Activated T-cell treated with anti-CD3 and anti-CD28 coated beads, Interleukin-2, amount 50 U/mL, for 48 hours (primary cell): ENCODE measurements at regions not wholly inside any gene's neighbourhood (a gene's known extent, or its start where the extent isn't known, plus 50 kb on each side); places are given as distances from the start of the nearest gene placed in this dataset.
"Not testable (repeated sequence)": the region's sequence is repeated elsewhere in the genome, so short reads cannot be mapped to it uniquely, and the experiment has no call there.

Source experiments
- DNase-seq, 2 experiments: peaks; one replicate each; pipeline ENCODE4 v3.0.0-alpha.2; 2020

GRCh38 chr12:112712751-112713150 lies 78.8 kb upstream of the RPH3A start:
- DNase-seq = not testable (repeated sequence)

GRCh38 chr12:112713471-112713870 lies 78.1 kb upstream of the RPH3A start:
- no peak for DNase-seq

DNA sequence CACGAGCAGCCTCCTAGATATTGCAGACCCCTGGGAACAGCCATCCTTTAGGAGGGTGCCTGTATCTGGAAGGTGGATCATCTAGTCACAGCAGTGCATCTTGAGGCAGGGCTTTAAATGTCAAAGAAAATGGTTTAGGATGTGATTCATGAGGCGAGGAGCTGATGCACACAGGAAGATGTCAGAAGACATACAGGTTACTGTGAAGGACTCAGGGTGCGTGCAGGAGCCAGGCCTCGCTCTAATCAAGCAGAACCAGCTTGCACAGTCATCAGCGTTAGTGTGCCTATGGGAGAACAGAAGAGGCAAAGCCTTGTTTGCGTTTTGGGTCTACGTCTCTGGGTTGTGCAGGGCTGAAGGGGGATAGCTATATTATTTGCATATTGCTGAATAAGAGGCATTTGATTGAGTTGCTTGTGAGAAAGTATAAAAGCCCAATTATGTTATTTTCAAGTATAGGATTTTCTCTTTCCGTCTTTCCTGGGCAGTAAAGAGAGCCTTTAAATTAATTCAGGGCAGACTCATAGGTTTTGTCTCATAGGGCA lies 77.3 kb upstream of the RPH3A start:
- no peak for DNase-seq

DNA sequence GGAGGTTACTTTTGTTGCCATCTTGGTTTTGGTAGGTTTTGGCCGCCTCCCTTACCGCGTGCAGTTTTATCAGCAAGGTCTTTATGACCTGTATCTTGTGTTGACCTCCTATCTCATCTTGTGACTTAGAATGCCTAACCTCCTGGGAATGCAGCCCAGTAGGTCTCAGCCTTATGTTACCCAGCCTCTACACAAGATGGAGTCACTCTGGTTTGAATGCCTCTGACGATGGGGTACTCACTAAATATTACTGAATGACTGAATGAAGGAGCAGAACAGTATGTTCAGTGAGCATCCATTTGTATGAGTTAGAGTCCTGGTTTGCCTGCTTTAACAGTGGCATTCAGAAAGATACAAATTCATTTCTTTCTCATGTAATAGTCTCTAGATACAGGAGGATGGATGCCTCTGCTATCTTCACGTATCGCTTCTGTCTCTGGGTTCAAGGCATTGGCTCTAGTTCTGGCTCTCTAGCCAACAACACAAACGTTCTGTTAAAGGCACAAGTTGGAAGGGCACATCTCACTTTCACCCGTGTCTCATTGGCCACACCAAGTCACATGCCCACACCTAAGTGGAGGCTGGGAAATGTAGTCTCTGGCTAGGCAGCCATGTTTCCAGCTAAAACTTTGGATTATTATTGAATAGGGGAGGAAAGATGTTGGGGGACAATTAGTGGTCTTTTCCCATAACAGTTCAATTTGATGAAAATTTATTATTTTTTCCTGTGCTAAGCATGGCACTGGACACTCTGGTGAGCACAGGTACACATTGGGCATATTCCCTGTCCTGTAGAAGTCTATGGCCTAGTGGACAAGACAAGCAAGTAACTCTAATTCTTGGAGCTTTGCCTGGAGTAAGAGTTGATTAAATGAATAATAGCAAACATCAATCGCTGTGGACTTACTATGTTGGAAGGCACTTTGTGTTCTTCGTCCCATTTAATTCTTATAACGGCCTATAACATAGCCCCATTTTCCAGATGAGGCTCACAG lies 75.2 kb upstream of the RPH3A start:
- no peak for DNase-seq

DNA sequence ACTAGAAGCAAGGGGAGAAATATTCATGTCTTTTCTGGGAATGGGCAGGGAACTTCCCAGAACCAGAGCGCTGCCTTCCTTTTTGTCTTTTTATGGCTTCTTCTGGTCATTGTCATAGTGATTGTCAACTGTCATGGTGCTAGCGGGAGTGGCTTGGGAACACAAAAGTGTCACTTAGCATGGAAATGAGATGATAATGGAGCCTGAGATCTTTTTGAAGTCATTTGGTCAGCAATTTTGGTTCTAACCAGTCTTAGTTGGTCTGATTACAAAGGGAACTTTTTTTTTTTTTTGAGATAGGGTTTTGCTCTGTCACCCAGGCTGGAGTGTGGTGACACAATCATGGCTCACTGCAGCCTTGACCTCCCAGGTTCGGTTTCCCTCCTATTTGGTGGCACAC lies 62.7 kb upstream of the RPH3A start:
- no peak for DNase-seq

DNA sequence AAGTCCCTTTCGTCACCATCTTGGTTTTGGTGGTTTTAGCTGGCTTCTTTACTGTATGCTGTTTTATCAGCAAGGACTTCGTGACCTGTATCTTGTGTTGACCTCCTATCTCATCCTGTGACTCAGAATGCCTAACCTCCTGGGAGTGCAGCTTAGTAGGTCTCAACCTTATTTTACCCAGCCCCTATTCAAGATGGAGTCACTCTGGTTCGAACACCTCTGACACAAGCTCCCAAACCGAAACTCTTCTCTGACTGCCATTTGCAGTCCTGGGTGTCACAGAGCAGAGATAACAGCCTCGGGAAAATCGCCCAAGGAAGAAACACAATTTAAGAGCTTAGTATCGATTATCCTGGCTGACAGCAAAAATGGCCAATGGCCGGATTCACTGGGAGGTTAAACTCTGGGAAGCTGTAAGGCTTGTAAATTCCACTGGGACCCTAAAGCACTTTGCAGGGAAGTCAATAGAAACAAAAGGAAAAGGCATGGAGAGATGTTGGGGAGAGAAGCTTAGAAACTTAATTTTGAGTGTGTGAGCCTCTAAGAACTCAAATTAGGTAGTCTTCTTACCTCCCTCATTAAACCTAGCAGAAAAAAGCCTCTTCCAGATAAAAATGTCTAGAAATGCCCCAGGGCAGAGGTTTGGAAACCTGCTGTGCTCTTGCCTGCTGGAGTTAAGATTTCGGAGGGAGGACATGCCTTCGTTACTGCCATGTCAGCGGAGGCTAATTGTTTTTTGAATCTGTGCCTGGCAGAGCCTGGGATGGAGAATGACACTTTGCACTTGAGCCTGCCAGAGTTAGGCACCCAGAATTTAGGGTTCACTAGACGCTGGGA lies 56.5 kb upstream of the RPH3A start:
- no peak for DNase-seq

- no peak for DNase-seq
Measured at GRCh38 chr12:112738531-112738930, 53.0 kb upstream of the RPH3A start.

DNA sequence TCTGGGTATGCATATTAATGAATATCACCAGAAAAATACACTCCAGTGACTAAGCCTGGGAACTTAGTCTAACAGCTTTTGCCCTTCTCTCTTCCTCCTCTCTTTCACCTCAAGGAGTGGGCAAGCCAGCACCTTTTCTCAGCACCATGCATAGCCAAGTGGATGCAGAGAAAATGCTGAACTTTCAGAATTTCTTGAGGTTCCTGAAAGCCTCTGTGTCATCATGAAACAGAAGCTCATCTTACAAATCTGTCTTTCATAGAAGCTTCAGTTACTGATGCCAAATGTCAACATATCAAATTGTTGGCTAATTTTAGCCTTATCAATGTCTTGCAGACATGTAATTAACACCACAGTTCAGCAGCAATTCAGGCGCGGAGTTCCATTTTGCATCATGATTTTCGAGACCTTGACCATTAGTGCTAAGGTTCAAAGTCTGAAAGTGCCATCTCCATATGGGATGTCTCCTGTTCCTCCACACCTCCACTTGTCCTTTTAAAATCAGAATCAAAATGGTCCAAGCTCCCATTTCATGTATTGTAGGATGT lies 51.1 kb upstream of the RPH3A start:
- no peak for DNase-seq

GRCh38 chr12:112741106-112741505 lies 50.4 kb upstream of the RPH3A start:
- no peak for DNase-seq
